Loucy (cell line): ENCODE measurements at regions not wholly inside any gene's neighbourhood (a gene's known extent, or its start where the extent isn't known, plus 50 kb on each side); places are given as distances from the start of the nearest gene placed in this dataset.

ENCODE experiments used
- CTCF ChIP-seq: fragments of 200-600 bp; sonication (generic); conservative IDR thresholded peaks from 2 replicates; pipeline ENCODE4 v1.5.1; 2014; ENCODE audit warnings: mild to moderate bottlenecking, antibody characterized with exemption, low read length
- EZH2phosphoT487 ChIP-seq: fragments of 200-600 bp; IDR thresholded peaks from 2 replicates; pipeline ENCODE4 v1.6.1; 2018; ENCODE audit warnings: antibody characterized with exemption, mild to moderate bottlenecking, moderate library complexity, borderline replicate concordance

- TF ChIP-seq CTCF (no peak), EZH2phosphoT487 (no peak)
Observed at GRCh38 chr19:30762651-30763050, 390.5 kb downstream of the ZNF536 start.
